K562 (cell line): ENCODE measurements at regions not wholly inside any gene's neighbourhood (a gene's known extent, or its start where the extent isn't known, plus 50 kb on each side); places are given as distances from the start of the nearest gene placed in this dataset.

Source experiments
- ATAC-seq: fragments of 200-7000 bp; cut with Tn5 transposase; 3 replicates; pipeline ENCODE4 v1.9.1; 2020; ENCODE audit warnings: moderate library complexity
- BruUV-seq: library from RNA; stranded (reverse); fragments of 400-500 nt; replicated peaks from 2 replicates; lab custom pipeline; 2021; lab: Mats Ljungman, UMichigan
- CTCF ChIA-PET: fragments of 300-600 bp; formaldehyde crosslinking; extraction: SDS; loops from one replicate; lab custom pipeline; 2021; ENCODE audit warnings: low intra/inter-chr PET ratio; lab: Yijun Ruan, JAX
- POLR2A ChIA-PET: fragments of 300-600, 350-650 bp; sonication (Branson Sonifier 250); formaldehyde crosslinking; extraction: SDS; loops from one replicate; lab custom pipeline; 2021; ENCODE audit warnings: antibody characterized with exemption, inconsistent platforms; lab: Yijun Ruan, JAX
- DNase-seq, 4 experiments: peaks; one replicate each; pipeline versions ENCODE4 v3.0.0 to v3.0.0-alpha.2; 2011 to 2018; ENCODE audit warnings: low spot score in 3 of 4, mixed read lengths in 3 of 4; ENCODE audit errors: extremely low read depth in 1 of 4
- FAIRE-seq: peaks from 2 replicates; lab custom pipeline; 2011; peaks lifted over from hg19 to GRCh38; lab: Jason Lieb, UNC
- H2AFZ ChIP-seq: 2 replicates; pipeline ENCODE4 v1.6.0; 2011; ENCODE audit warnings: low read depth, low read length, control low read depth, inconsistent platforms
- H3K27ac ChIP-seq: fragments of 200-600 bp; 3 replicates; pipeline ENCODE4 v1.8.0; 2011; ENCODE audit warnings: low read depth, mild to moderate bottlenecking, control low read depth, inconsistent platforms, low read length, moderate library complexity, mixed read lengths; ENCODE audit errors: extremely low read depth
- H3K27me3 ChIP-seq, 2 experiments: fragments of 300-600 bp in 1 of 2; 2 replicates in 1 of 2; 3 replicates in 1 of 2; pipeline versions ENCODE4 v1.6.0 to v1.8.0; 2011; ENCODE audit warnings: inconsistent platforms in 2 of 2, low read length in 2 of 2, mild to moderate bottlenecking in 1 of 2, mixed read lengths in 1 of 2, moderate library complexity in 1 of 2; ENCODE audit not compliant: control insufficient read depth in 2 of 2, insufficient read depth in 2 of 2
- H3K36me3 ChIP-seq: fragments of 300-600 bp; 3 replicates; pipeline ENCODE4 v1.8.0; 2011; ENCODE audit warnings: mild to moderate bottlenecking, low read length, inconsistent platforms; ENCODE audit not compliant: control insufficient read depth, insufficient read depth
- H3K4me1 ChIP-seq, 2 experiments: fragments of 200-600 bp in 1 of 2; replicated peaks in 1 of 2; 2 replicates in 1 of 2; 3 replicates in 1 of 2; pipeline versions ENCODE4 v1.5.1 to v1.8.0; 2011; ENCODE audit warnings: inconsistent platforms in 2 of 2, low read length in 2 of 2, mild to moderate bottlenecking in 1 of 2, mixed read lengths in 1 of 2, moderate library complexity in 1 of 2; ENCODE audit not compliant: control insufficient read depth in 2 of 2, insufficient read depth in 2 of 2
- H3K4me2 ChIP-seq: 2 replicates; pipeline ENCODE4 v1.6.1; 2011; ENCODE audit warnings: low read length, control low read depth, inconsistent platforms, mixed read lengths; ENCODE audit not compliant: insufficient read depth
- H3K4me3 ChIP-seq: fragments of 200-600 bp; sonication (generic), shearing (Covaris generic); 2 replicates; pipeline ENCODE4 v1.5.1; 2016; ENCODE audit warnings: control low read depth, inconsistent platforms
- H3K79me2 ChIP-seq: fragments of 200-600 bp; 3 replicates; pipeline ENCODE4 v1.8.0; 2011; ENCODE audit warnings: low read length, inconsistent platforms; ENCODE audit not compliant: control insufficient read depth, insufficient read depth
- H3K9ac ChIP-seq, 2 experiments: 2 replicates each; pipeline versions ENCODE4 v1.6.0 to v1.6.1; 2011; ENCODE audit warnings: low read depth in 2 of 2, low read length in 2 of 2, control low read depth in 1 of 2, inconsistent platforms in 1 of 2, mild to moderate bottlenecking in 1 of 2, mixed read lengths in 1 of 2; ENCODE audit not compliant: insufficient read depth in 1 of 2
- H3K9me1 ChIP-seq: one replicate; pipeline ENCODE4 v1.6.0; 2011; ENCODE audit warnings: inconsistent platforms, mild to moderate bottlenecking, low read length, moderate library complexity; ENCODE audit not compliant: control insufficient read depth, insufficient read depth
- H3K9me3 ChIP-seq: replicated peaks from 2 replicates; pipeline ENCODE4 v1.5.1; 2011; ENCODE audit warnings: low read depth, low read length, inconsistent platforms; ENCODE audit not compliant: control insufficient read depth, insufficient read depth
- H4K20me1 ChIP-seq: replicated peaks from 2 replicates; pipeline ENCODE4 v1.6.1; 2011; ENCODE audit warnings: low read length, inconsistent platforms, mixed read lengths; ENCODE audit not compliant: control insufficient read depth, insufficient read depth
- C11orf30 ChIP-seq: fragments of 450-650 bp; IDR thresholded peaks from 2 replicates; pipeline ENCODE4 v1.6.1; 2016; ENCODE audit warnings: low read depth, mild to moderate bottlenecking
- MAFF ChIP-seq: IDR thresholded peaks from 2 replicates; pipeline ENCODE4 v1.6.1; 2012; ENCODE audit warnings: low read length, improper control_type of control experiment
- MAFG ChIP-seq: fragments of 450-650 bp; conservative IDR thresholded peaks from 2 replicates; pipeline ENCODE4 v1.6.1; 2016; ENCODE audit warnings: missing genetic modification characterization, missing compliant biosample characterization
- MAFK ChIP-seq: IDR thresholded peaks from 2 replicates; pipeline ENCODE4 v1.6.1; 2011; ENCODE audit warnings: low read length, improper control_type of control experiment
- MCM2 ChIP-seq: fragments of 450-650 bp; IDR thresholded peaks from 2 replicates; pipeline ENCODE4 v1.6.1; 2017; ENCODE audit warnings: low read depth, mild to moderate bottlenecking
- NFE2 ChIP-seq: IDR thresholded peaks from 2 replicates; pipeline ENCODE4 v1.6.1; 2014; ENCODE audit warnings: antibody characterized with exemption, low read depth
- NFE2L1 ChIP-seq: fragments of 450-650 bp; IDR thresholded peaks from 2 replicates; pipeline ENCODE4 v1.6.1; 2016; ENCODE audit warnings: missing genetic modification characterization, low read depth, mild to moderate bottlenecking, missing compliant biosample characterization, moderate library complexity, borderline replicate concordance
- ZNF316 ChIP-seq: fragments of 450-650 bp; IDR thresholded peaks from 2 replicates; pipeline ENCODE4 v1.6.1; 2016
- WGBS: fragments of 100-300 bp; shearing (Covaris generic); methylation state at CpG from one replicate; pipeline ENCODE4 v1.1.6; 2016; ENCODE audit warnings: low coverage, mixed read lengths; ENCODE audit not compliant: insufficient coverage; ENCODE audit errors: missing lambda C conversion rate; 5-methylcytosine and 5-hydroxymethylcytosine counted together
- in situ Hi-C: fragments of 300-500 bp; cut with MboI; formaldehyde crosslinking; loops from 4 replicates; pipeline ENCODE4 v1.15.0; 2018; ENCODE audit warnings: inconsistent platforms, mixed read lengths
- intact Hi-C: fragments of 100-400 bp; cut with micrococcal nuclease; formaldehyde crosslinking; loops from 2 replicates; pipeline ENCODE4 v1.14.2; 2022
- TF ChIP-seq, protein P1 (sequence below): fragments of 450-650 bp; IDR thresholded peaks from 2 replicates; pipeline ENCODE4 v1.6.1; 2014; ENCODE audit warnings: low read depth, mild to moderate bottlenecking, moderate library complexity, borderline replicate concordance

DNA sequence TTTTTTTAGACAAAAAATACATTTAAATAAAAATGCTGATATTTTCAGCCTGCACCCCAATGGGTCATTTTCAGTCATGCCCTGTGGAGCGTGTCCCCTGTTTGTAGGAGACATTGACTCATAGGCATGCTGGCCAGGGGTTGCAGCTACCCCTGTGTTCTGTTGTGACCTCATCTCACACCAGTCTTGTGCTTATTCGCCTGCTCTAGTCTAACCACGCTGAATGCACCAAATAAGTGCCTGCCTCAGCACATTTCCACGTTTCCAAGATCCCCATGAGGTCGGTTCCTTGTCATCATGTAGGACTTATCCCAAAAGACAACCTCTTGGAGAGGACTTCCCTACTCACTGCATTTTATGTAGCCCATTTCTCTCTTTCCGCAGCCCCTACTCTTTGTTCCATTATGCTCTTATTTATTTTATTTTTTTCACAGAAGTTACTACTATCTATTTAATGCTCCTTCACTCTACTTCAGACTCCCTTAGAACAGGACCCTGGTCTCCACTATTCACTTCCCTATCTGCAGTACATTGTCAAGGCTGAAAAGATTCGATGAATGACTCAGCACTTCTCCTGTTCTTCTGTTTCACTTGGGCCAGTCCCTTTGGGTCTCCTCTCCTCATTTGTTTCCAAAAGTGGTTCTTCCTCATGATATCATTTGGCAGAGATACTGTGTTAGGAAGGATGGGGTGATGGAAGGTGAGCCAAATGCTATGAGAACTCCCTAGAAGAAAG, 109.7 kb downstream of the MSL3 start:
- no peak for FAIRE-seq
- POLR2A ChIA-PET = no interaction called here
- CTCF ChIA-PET = no interaction called here

More for the DNA sequence above, 109.7 kb downstream of the MSL3 start:
- H3K9me1 ChIP-seq = no peaks in the 10 kb centered on the region
- H3K27me3 ChIP-seq = no peaks in the 10 kb centered on the region
- H4K20me1 ChIP-seq = no peaks in the 10 kb centered on the region
- H3K4me3 ChIP-seq = no peak overlapping the region
- ATAC-seq (no peak), DNase-seq (peak in 1 of 4 experiments; percentile 2)
- BruUV-seq = no TSS peak
- in situ Hi-C loops (no loop called here), intact Hi-C loops (no loop called here)
- TF ChIP-seq, protein P1, sequence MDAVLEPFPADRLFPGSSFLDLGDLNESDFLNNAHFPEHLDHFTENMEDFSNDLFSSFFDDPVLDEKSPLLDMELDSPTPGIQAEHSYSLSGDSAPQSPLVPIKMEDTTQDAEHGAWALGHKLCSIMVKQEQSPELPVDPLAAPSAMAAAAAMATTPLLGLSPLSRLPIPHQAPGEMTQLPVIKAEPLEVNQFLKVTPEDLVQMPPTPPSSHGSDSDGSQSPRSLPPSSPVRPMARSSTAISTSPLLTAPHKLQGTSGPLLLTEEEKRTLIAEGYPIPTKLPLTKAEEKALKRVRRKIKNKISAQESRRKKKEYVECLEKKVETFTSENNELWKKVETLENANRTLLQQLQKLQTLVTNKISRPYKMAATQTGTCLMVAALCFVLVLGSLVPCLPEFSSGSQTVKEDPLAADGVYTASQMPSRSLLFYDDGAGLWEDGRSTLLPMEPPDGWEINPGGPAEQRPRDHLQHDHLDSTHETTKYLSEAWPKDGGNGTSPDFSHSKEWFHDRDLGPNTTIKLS = no peak
- TF ChIP-seq MAFF (peak; percentile 32; the same call in 1 of the 2 replicates), C11orf30 (peak; percentile 43), MAFK (peak; percentile 19; the same call in 1 of the 2 replicates), NFE2L1 (peak; percentile 58; the same call in 1 of the 2 replicates), MAFG (tag) (peak; percentile 72), ZNF316 (peak; percentile 47; the same call in 1 of the 2 replicates), NFE2 (peak; percentile 73), MCM2 (no peak)
- H3K27ac ChIP-seq = no peak overlapping the region
- under 1% methylated on average over 7 of the region's 7 CpGs for WGBS
- H3K9ac ChIP-seq = no peak overlapping the region
- no peaks in the 10 kb centered on the region for H3K4me1 ChIP-seq
- H3K79me2 ChIP-seq = no peaks in the 10 kb centered on the region
- H3K9me3 ChIP-seq = no peaks in the 10 kb centered on the region
- no peak overlapping the region for H3K4me2 ChIP-seq
- no peaks in the 10 kb centered on the region for H3K36me3 ChIP-seq
- no peak overlapping the region for H2AFZ ChIP-seq
